ENCODE measurements at regions not wholly inside any gene's neighbourhood (a gene's known extent, or its start where the extent isn't known, plus 50 kb on each side); places are given as distances from the start of the nearest gene placed in this dataset.

DNA sequence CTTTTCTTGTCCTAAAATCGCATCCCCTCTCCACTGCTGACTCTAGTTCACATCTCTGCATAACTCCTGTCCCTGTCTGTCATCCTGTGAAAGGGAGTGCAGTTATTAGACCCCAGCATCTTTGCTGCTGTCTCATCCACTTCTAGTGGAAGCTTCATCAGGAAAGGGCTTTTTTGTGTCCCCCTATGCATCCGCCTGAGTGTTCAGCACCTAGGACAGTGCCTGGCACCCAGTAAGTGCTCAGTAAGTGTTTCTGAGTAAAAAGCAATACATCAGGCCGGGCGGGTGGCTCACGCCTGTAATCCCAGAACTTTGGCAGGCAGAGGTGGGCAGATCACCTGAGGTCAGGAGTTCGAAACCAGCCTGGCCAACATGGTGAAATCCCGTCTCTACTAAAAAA lies 211.8 kb upstream of the FOXK1 start:
- Histone ChIP-seq H3K27ac (ENCODE audit: extremely low read depth, low read depth, low read length) (no peak overlapping the region), H3K4me1 (ENCODE audit: control insufficient read depth, insufficient read depth, low read length) (no peaks in the 10 kb centered on the region), H3K4me3 (ENCODE audit: low read depth, low read length) (no peak overlapping the region), H3K9me3 (ENCODE audit: control insufficient read depth, insufficient read depth, low read depth, low read length) (no peaks in the 10 kb centered on the region), H3K36me3 (ENCODE audit: control insufficient read depth in 2 of 2, insufficient read depth in 1 of 2, low read length in 2 of 2) (no peaks in the 10 kb centered on the region)
- TF ChIP-seq REST (tag by site-specific recombination; IDR thresholded peaks at IDR 0.05) (peak; percentile 95), SCRT1 (tag by site-specific recombination; IDR thresholded peaks at IDR 0.05; ENCODE audit: borderline replicate concordance) (no peak)
- CTCF ChIA-PET, result interaction anchor here (2.0 kb wide), 1 partner anchor 9 kb away, joined by 10 read pairs; no protein-coding TSS in a partner anchor
- POLR2A ChIA-PET, result no interaction called here

- no peaks in the 10 kb centered on the region for H3K9me3 ChIP-seq (ENCODE audit: control insufficient read depth, insufficient read depth, low read depth, low read length)
- POLR2A ChIA-PET, result no interaction called here
- no peaks in the 10 kb centered on the region for H3K4me1 ChIP-seq (ENCODE audit: control insufficient read depth, insufficient read depth, low read length)
- H3K4me3 ChIP-seq (ENCODE audit: low read depth, low read length), result no peak overlapping the region
- CTCF ChIA-PET, result interaction anchor here (0.7 to 1.0 kb wide), 2 partner anchors 39 to 324 kb away, joined by 3 to 4 read pairs; no protein-coding TSS in a partner anchor
- no peaks in the 10 kb centered on the region for H3K36me3 ChIP-seq (ENCODE audit: control insufficient read depth in 2 of 2, insufficient read depth in 1 of 2, low read length in 2 of 2)
- H3K27ac ChIP-seq (ENCODE audit: extremely low read depth, low read depth, low read length), result no peak overlapping the region
- TF ChIP-seq ZNF544 (tag by site-specific recombination; IDR thresholded peaks at IDR 0.05) (no peak), HOXD13 (CRISPR knock-in tag; IDR thresholded peaks at IDR 0.05; ENCODE audit: borderline replicate concordance) (no peak), ZBTB20 (tag by site-specific recombination; IDR thresholded peaks at IDR 0.05) (no peak), ZNF24 (tag by site-specific recombination; IDR thresholded peaks at IDR 0.05) (no peak), ZNF394 (tag by site-specific recombination; IDR thresholded peaks at IDR 0.05; ENCODE audit: borderline replicate concordance) (no peak), KLF1 (tag by site-specific recombination; IDR thresholded peaks at IDR 0.05) (no peak), ZNF571 (tag by site-specific recombination; IDR thresholded peaks at IDR 0.05) (no peak), KLF9 (tag by site-specific recombination; IDR thresholded peaks at IDR 0.05; ENCODE audit: low read depth) (no peak), ZNF521 (tag by site-specific recombination; IDR thresholded peaks at IDR 0.05) (no peak), SP3 (tag by site-specific recombination; IDR thresholded peaks at IDR 0.05) (no peak), ZNF501 (tag by site-specific recombination; IDR thresholded peaks at IDR 0.05) (no peak), ZSCAN16 (tag by site-specific recombination; IDR thresholded peaks at IDR 0.05) (no peak)
- TF ChIP-seq, protein P1, sequence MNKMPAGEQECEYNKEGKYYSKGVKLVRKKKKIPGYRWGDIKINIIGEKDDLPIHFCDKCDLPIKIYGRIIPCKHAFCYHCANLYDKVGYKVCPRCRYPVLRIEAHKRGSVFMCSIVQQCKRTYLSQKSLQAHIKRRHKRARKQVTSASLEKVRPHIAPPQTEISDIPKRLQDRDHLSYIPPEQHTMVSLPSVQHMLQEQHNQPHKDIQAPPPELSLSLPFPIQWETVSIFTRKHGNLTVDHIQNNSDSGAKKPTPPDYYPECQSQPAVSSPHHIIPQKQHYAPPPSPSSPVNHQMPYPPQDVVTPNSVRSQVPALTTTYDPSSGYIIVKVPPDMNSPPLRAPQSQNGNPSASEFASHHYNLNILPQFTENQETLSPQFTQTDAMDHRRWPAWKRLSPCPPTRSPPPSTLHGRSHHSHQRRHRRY (tag by site-specific recombination; IDR thresholded peaks at IDR 0.05), result no peak
- TF ChIP-seq, protein P2, sequence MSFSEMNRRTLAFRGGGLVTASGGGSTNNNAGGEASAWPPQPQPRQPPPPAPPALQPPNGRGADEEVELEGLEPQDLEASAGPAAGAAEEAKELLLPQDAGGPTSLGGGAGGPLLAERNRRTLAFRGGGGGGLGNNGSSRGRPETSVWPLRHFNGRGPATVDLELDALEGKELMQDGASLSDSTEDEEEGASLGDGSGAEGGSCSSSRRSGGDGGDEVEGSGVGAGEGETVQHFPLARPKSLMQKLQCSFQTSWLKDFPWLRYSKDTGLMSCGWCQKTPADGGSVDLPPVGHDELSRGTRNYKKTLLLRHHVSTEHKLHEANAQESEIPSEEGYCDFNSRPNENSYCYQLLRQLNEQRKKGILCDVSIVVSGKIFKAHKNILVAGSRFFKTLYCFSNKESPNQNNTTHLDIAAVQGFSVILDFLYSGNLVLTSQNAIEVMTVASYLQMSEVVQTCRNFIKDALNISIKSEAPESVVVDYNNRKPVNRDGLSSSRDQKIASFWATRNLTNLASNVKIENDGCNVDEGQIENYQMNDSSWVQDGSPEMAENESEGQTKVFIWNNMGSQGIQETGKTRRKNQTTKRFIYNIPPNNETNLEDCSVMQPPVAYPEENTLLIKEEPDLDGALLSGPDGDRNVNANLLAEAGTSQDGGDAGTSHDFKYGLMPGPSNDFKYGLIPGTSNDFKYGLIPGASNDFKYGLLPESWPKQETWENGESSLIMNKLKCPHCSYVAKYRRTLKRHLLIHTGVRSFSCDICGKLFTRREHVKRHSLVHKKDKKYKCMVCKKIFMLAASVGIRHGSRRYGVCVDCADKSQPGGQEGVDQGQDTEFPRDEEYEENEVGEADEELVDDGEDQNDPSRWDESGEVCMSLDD (tag by site-specific recombination; IDR thresholded peaks at IDR 0.05), result no peak
- TF ChIP-seq, protein P3, sequence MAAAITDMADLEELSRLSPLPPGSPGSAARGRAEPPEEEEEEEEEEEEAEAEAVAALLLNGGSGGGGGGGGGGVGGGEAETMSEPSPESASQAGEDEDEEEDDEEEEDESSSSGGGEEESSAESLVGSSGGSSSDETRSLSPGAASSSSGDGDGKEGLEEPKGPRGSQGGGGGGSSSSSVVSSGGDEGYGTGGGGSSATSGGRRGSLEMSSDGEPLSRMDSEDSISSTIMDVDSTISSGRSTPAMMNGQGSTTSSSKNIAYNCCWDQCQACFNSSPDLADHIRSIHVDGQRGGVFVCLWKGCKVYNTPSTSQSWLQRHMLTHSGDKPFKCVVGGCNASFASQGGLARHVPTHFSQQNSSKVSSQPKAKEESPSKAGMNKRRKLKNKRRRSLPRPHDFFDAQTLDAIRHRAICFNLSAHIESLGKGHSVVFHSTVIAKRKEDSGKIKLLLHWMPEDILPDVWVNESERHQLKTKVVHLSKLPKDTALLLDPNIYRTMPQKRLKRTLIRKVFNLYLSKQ (tag by site-specific recombination; IDR thresholded peaks at IDR 0.05; ENCODE audit: borderline replicate concordance), result no peak
Measured at GRCh38 chr7:4472728-4473127, 209.4 kb upstream of the FOXK1 start.

Measured in HEK293 (cell line).